DMS114 treated with DMSO at 0.1 percent for 48 hours (cell line): ENCODE measurements at regions not wholly inside any gene's neighbourhood (a gene's known extent, or its start where the extent isn't known, plus 50 kb on each side); places are given as distances from the start of the nearest gene placed in this dataset.
"Not testable (repeated sequence)": the region's sequence is repeated elsewhere in the genome, so short reads cannot be mapped to it uniquely, and the experiment has no call there.

Experiments
- DNase-seq: peaks from one replicate; lab custom pipeline; 2025; ENCODE audit not compliant: unreplicated experiment; lab: John Stamatoyannopoulos, UW

GRCh38 chr2:173713904-173714555 is 251.1 kb downstream of the SP3 start:
- DNase-seq: no peak

GRCh38 chr2:173715441-173715840 is 249.7 kb downstream of the SP3 start:
- DNase-seq: no peak

DNA sequence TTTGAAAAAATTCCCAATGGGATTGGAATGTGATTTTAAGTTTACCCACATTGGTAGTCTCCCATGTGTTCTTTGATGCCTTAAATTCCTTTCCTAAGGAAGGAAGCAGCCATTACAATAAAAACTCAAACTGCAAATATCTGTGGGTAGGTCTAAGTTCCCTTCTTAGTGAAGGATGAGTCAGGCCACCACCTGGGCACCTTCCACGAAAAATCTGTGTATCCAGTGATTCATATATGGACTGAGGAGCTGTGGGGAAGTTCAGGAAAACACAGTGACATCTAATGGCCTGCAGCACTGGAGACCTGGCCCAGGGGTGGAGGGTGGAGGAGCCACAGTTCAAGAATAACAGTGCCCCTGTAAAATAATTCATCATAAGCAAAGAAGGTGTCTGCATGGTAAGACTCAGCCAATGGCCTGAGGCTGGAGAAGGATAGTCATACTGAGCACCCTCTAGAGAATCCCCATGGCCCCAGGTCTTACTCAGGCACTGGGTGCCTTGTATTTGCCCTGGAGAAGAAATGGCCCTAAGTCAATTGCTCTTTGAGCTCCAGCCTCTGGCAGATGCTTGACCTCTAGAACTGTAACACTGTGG is 248.6 kb downstream of the SP3 start:
- DNase-seq: no peak

DNA sequence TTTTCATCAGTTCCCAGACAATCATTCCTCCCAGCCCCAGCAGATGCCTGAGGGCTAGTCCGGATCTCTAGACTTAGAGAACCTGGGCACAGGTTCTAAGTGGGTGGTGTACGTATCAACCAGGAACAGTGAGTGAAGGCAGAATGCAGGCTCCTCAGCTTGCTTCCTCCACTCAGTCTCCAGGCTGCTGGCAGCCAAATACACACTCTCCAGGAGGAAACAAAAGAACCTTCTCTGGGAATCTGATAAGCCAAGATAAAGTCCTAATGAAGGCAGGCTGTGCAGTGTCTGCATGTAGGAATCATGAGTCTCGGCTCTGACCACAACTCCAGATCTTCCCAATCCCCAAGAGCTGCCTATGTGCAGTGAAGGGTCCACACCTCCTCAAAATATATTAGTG is 245.7 kb downstream of the SP3 start:
- no peak for DNase-seq

- no peak for DNase-seq
Measured at GRCh38 chr2:173720306-173720705, 244.9 kb downstream of the SP3 start.

DNA sequence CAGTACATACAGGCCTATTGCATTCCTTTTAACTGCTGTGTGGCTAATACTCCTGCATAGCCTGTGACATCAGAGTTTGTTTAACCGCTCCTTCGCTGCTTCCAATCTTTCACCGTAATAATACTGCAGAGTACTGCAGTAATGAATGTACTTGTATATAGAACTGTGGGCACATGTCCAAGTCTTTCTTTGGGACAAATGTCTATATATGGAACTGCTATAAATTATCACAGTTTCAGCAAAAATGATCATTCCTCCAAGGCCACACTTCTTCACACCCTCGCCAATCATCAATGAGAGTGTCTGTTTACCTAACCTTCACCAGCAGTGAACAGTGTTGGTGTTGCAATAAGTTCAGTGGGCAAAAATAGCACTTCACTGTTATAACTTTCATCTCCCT is 230.4 kb downstream of the SP3 start:
- DNase-seq: no peak

DNA sequence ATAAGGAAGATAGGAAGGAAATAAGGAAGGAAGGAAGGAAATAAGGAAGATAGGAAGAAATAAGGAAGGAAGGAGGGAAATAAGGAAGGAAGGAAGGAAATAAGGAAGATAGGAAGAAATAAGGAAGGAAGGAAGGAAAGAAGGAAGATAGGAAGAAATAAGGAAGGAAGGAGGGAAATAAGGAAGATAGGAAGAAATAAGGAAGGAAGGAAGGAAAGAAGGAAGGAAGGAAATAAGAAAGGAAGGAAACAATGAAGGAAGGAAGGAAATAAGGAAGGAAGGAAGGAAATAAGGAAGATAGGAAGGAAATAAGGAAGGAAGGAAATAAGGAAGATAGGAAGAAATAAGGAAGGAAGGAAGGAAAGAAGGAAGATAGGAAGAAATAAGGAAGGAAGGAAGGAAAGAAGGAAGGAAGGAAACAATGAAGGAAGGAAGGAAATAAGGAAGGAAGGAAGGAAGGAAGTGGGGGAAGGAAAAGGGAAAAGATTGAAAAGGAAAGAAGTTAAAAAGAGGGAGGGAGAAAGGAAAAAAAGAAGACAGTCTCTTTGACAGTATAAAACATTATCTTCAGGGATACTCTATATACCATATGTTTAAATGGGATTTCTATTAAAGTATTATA is 227.1 kb downstream of the SP3 start:
- not testable (repeated sequence) for DNase-seq

DNA sequence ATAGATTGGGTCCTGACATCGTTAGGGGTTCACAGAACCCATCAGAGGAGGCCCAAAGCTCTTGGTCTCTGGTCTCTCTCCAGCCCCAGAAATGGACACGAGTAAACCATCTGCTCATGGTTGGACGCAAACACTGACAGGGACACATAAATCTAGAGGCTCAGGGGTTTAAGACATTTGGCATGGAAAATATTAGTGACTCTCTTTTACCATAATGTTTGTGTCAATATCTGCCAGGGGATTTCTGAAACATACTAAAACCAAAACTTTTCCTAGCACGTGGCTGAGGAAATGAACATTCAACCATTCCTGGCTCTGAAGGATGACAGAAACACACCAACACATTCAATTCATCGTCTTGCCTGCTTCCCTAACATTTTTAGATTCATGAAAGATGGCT is 226.2 kb downstream of the SP3 start:
- no peak for DNase-seq

- no peak for DNase-seq
Measured at GRCh38 chr2:173740639-173741038, 224.5 kb downstream of the SP3 start.

- no peak for DNase-seq
Measured at GRCh38 chr2:173741759-173742158, 223.4 kb downstream of the SP3 start.

DNA sequence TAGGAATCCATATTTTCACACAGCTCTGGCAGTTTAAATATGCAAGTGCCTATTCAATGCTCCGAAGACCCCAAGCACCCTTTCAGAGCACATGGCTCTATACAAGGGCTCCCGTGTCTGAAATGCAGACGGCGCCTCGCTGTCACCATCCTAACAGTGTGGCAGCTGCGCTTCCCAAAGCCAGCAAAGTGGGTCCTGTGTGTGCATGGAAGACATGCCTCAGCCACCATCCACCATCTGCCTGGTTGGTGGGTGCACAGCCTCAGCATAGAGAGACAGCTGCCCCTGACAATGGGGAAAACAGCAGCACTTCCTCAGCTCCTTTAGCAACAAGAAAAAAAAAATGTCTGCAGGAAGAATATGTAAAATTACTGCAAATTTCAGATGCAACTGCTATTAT is 218.1 kb downstream of the SP3 start:
- no peak for DNase-seq

DNA sequence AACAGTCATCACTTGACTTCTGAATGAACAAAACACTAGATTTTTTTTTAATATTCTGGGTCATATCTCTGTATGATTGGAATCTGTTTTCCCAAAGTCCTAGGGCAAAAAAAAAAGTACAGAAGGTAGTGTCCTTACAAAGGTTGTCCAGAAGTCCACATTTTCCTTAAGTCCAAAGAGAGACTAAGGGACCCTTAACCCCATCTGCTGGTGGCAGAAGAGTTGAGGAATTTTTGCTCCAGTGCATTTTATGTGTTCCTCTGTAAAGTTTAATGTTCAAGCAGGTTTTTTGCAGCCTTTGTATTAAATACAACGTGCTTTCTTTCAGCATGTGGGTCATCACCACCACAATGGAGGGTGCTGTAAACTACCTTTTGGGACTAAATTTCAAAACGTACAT is 215.9 kb downstream of the SP3 start:
- no peak for DNase-seq

DNA sequence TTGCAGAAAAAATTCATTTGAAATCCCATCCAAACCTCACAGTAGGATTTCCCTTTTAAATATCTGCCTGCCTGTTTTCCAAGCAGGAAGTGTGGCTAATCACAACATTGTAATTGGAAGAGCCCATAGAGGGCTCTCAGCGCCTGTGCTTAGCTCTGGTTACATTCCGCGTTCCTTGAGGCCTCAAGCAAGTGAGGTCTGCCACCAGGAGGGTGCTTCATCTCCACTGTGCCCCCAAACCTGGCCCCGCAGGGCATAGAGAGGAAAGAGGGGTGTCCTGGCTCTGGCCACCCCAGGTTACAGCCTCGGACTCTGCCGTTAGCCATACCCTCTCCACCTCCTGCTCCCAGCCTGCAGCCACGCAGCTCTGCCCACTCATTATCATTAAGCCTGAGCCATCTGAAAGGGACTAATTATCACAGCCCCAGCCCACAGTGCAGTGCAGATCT is 214.8 kb downstream of the SP3 start:
- no peak for DNase-seq

- DNase-seq: no peak
Measured at GRCh38 chr2:173750831-173751230, 214.3 kb downstream of the SP3 start.

GRCh38 chr2:173751245-173751975 is 213.8 kb downstream of the SP3 start:
- DNase-seq: no peak

- DNase-seq: peak; percentile 13
Measured at GRCh38 chr2:173752152-173752551, 213.0 kb downstream of the SP3 start.

- DNase-seq: no peak
Measured at GRCh38 chr2:173753441-173753840, 211.7 kb downstream of the SP3 start.

DNA sequence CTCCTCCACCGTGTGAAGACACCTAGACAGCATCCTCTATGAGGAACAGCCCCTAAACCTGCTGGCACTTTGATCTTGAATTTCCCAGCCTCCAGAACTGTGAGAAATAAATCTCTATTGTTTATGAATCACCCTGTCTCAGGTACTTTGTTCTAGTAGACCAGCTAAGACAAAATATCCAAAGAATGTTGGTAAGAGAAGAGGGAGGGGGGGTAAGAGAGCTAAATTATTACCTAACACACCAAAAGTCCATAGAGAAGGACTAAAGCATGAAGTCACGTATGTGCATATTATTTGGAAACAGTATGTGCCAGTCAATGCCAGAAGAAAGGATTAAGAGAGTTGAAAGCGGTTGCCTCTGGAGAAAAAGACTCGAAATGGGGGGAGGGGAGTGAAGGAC is 211.0 kb downstream of the SP3 start:
- no peak for DNase-seq

- DNase-seq: no peak
Measured at GRCh38 chr2:173754837-173755236, 210.3 kb downstream of the SP3 start.

DNA sequence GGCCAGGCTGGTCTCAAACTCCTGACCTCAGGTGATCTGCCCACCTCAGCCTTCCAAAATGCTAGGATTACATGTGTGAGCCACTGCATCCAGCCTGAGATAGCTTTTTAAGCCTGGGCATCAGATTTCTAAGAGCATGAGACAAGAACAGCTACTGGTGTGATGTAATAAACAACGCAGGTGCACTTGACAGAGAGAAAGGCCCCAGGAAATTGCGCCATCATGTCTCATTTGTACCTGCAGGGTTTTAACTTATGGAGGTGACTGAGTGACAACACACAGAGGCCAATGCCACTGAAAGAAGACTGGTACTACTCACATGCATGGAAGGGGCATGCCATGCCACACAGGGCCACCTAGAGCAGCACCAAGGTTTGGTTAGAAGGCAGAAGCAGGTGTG is 209.4 kb downstream of the SP3 start:
- no peak for DNase-seq

DNA sequence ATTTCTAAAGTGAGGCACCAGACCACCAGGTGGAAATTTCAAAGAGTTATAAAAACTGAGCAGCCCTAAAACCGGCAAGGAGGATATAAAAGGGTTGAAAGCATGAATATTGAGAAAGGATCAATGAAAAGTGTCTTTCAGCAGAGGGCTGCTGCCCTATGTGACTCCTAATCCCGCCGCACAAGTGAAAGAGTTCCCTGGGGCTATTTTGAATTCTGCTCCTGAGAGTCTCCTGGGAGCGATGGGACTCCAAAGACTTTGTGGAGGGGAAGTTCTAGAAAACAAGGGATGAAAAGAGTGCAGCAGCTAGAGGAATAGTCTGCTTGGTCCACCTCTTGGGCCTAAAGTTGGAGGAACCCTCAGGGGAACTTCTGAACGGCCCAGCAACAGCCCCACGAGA is 205.2 kb downstream of the SP3 start:
- DNase-seq: no peak

GRCh38 chr2:173760553-173760952 is 204.6 kb downstream of the SP3 start:
- no peak for DNase-seq
